GM21786 (cell line): ENCODE measurements at regions not wholly inside any gene's neighbourhood (a gene's known extent, or its start where the extent isn't known, plus 50 kb on each side); places are given as distances from the start of the nearest gene placed in this dataset.

ENCODE experiments used
- ATAC-seq: cut with Tn5 transposase; IDR thresholded peaks from one replicate; pipeline ENCODE4 v1.9.1; 2021; ENCODE audit not compliant: unreplicated experiment

DNA sequence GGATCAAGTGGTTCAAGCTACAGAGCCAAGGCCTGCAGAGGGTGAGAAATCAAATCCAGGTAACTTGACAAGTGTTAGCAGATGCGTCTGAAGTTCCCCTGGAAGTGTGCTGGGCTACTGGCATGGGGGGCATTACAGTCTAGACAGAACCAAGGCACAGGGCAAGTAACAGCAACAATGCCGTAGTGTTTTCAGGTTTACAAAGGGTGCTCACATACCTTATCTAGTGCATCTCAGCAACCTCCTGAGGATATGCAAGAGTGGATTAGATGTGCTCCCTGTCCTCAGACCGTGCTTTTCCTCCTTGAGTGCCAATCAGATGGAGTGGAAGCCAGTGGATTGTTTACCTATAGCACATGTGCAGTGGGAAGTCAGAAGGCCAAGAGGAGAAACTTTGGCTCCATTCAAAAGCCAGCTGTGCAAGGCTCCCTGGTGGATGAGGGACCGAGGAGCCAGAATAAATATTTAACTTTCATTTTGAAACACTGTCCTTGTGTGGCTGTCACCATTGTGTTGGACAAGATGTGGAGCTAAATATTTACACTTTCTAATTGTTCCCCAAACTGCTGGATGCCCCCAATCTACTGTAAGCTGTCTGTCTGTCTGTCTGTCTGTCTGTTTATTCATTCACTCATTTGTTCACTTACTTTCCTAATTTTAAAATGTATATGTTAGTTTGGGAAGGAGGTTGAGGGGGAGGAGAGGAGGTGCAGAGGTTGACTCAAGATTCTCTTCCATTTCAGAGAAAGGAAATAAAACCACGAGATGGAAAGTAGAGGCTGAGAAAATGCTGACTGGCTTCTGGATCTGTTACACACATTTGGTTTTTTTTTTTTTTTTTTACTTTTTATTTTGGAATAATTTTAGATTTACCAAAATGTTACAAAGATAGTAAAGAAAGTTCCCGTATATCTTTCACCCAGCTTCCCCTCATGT is 184.0 kb upstream of the PARP11 start:
- no peak for ATAC-seq

DNA sequence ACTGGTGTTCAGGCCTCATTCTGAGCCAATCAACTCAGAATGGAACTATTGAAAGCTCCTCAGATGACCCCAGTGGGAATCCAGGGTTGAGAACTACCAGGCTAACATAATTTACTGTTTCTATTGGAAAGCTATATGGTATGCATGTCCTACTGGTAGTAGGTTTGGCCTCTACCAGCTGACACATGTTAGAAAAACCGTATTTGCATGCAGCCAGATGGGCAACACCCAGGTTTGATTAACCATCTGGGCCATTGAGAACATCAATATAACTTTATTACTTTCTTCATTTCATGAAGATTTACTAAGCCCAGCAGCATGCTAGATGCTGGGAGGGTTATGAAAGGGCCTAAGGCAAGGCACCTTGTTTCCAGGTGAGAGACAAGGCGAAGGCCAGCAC is 181.4 kb upstream of the PARP11 start:
- no peak for ATAC-seq

DNA sequence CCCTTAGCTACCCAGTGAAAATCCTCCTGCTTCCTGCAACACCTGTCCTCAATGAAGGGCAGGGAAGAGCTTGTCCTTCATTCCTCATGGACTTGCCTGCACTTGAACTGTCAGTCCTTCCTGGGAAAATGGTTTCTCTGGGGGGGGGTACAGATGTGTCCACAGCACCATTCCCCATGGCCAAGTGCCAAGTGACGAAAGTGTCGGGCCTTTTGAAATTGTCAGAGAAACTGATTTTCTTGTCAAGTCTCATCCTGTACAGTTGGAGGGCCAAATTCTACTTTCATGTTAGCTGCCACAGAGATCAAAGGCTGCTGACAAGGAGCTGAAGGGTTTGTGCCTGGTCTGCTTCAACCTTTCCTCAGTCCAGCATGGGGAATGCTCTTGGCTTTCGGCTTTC is 179.5 kb upstream of the PARP11 start:
- ATAC-seq = no peak

DNA sequence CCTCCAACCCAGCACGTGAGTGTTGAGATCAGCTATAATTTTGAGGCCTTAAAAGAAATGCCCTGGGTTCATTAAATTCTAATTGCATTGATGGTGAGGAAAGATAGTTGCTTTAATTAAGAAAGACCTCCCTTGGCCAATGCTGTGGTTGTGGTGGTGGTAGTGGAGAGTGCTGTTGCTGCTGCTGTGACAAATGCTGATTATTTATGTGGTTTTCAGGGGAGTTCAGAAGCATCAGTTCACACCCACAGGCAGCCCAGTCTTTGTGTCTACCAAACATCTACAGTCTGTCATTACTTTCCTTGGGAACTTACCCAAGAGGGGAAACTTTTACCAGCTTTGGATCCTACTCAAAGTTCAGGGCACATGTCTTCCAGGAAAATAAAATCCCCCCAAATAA is 178.4 kb upstream of the PARP11 start:
- no peak for ATAC-seq

DNA sequence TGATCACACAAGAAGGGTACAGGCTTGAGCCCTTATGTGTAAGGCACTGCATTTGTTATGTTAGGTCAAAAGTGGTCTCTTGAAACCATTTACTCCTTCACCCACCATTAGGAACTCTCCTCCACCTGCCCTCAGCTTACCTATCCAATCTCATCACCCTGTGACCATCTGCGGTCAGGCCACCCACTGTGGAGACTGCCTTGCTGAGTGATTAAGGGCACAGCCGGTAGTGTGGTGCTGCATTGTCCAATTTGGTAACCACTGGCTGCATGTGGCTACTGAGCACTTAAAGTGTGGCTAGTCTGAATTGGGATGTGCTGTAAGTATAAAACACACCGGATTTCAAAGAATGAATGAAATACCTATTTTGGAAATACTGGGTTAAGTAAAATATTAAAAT is 177.1 kb upstream of the PARP11 start:
- no peak for ATAC-seq

DNA sequence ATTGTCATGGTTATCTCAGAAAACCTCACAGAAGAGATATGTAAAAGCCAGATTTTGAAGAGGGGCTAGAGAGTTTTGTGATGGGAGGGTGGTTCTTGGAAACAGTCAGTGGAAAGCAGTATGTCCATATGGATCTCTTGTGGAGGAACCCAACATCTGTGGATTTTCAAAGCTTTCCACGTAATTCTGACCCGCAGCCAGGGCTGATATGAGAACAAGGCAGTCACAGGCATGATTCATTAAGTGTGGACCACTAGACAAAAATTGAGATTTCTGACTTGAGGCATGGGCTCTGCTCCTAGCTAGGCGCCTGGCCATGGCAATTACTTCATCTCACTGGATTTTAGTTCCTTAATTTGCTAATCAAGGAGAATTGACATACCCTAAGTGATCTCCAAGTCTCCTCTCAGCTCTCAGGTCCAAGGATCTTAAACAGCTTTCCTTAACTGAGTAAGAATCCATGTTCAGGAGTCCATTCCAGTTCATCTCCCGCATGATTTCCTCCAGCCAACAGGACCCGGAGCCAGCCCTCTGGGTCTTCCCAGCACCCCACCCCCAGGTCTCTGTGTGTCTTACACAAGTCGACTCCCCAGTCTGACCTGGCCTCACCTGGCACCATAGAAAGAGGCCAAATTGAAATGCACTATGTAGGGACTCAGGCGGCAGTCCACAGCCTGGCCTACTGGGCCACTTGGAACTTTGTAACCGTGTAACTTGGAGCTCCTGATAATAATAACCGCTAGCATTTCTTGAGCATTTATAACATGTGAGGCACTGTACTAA is 176.3 kb upstream of the PARP11 start:
- ATAC-seq = no peak

DNA sequence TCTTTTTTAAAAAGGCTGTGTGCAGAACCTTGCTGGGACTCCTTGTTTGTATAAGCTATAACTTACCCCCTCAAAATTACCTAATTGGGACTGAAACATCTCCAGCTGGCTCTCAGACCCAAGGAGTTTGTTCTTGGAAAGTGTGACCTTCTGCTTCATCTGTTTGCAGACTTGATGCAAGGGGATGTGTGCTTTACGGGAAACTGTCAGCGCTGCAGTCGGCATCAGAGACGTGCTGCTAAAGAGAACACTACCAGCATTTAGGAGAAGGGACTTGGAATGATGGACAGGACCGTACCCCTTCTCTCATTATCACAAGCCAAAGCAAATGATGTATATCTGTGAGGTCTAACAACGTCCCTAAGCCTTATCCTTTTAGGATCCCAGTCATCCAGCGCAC is 174.2 kb upstream of the PARP11 start:
- no peak for ATAC-seq

DNA sequence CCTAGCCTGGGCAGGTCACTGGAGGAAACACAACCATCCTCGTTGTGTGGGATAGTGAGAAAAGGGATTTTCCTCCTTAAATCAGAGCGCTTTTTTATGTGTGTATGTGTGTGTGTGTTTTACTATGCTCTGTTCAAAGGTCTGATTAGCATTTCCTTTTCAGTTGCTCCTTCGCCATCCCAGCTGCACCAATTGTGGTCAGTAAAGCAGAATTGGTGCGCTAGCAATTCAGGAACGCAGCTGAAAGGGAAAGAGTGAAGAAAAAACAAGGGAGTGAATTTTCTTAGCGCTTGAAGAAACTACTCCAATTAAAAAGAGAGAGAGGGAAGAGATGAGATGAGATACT is 173.3 kb upstream of the PARP11 start:
- ATAC-seq = no peak

DNA sequence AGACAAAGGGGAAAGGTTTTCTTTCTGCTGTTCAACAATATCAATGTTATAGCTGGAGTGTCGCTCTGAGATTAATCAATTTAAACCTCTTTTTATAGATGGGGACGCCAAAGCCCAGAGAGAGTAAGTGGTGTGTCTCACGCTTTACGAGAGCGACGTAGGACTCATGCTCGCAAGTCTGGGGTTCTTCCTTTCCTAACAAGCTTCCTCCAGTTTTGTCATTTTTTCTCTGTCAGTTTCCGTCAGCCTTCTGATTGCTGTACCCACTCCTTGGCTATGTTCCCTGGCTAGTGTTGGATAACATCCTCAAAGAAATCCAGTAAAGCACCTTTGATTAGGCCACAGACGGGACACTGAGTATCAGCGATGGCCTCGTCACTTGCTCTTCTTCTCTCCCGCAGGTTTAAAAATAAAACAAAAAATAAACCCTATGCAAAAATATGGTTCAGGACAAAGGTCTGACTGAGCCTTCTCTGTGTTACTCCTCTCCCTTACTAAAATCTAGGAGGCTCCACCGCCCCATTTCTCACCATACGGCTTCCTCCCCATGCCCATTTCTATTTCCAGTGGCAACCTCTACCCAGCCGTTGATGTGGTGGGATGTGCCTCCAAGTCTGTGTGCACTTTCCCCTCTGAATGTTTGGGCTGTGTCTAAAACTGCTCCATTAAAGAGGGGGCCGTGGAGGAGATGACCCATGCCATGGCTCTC is 172.7 kb upstream of the PARP11 start:
- ATAC-seq = no peak

DNA sequence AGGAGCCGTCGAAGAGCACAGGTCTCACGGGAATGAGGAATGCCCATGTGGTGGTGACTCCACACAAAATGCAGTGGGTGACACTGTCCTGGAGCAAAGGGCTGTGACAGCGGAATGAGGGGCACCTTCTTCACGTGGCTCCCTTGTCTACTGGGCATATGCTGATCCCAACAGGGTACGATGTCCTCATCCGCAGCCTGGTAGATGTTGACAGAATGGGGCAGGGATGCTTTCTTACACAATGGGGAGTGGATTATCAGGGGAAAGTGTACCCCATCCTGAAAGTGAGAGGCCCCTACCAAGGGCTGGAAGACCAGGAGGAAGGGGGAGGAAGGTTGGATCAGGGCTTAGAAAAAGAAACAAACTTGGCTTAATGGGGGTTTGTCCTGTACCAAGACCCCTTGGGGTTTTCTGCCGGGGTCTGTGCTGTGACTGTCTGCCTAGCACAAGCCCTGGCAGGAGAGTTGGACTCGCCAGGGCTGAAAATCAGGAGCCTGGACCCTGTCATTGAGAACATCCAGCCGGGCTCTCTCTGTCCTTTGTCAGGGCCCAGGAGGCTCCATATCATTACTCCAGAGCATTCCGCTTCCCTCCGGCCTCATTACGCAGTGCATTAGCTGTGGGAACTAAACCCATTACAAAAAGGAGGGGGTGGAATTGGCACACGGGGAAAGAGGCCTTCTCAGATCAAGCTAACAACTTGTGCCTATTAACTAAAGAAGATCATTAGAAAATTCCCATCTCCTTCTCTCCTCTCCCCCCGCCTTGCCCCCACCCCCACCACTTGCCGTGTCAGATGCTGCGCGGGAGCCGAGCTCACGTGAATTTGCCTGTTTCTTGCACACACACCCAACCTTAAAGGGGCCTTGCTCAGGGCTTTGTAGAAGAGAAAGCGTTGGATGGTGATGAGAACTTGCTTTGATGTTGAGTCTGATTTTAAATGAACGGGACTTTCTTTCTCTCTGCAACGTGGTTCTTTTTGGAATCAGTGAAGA is 171.8 kb upstream of the PARP11 start:
- no peak for ATAC-seq

DNA sequence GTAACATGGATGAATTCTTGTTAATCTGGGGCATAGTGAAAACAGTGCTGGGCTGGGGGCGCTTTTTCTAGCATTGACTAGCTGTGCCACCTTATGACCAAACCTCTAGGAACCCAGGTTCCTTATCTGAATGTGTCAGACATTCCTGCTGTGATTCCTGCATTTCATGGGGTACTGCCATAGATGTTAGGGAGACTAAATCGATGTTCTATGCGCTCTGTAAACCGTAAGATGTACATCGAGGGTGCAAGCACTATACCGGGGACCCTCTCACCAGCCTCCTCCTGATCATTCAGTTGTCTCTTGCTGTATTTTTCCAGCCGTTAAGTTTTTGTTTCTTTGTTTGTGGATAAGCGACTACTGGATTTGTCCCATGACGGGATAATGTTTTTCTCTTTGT is 170.9 kb upstream of the PARP11 start:
- ATAC-seq = no peak

DNA sequence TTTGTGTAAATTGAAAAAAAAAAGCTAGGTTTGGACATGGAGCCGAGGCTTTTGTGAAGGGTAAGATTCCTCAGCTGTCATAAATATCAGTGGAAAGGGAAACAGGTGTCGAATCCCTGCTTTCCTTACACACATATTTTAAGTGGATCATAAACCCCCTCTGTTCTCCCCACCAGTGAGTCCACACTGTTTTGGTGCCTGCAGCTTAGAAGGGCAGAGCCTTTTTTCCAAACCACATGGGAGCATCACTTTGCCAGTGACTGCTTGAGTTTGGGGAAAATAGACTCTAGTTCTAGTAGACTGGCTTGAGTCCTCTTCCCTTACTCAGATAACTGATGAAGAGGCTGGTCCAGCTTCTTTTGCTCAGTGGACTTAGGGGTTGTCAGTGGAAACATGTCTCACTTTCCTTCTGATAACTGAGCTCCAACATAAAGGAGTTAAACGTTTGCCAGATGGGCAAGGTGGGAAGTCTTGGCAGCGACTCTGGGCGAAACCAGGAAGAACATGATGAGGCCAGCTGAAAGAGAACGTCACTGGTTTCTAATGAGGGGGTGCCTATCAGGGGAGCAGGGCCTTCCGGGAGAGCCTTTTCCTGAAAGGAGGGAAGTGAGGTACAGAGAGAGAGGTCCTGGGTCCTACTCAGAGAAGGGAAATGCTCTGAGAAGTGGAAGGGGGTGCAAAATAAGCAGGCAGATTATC is 168.1 kb upstream of the PARP11 start:
- ATAC-seq = no peak

DNA sequence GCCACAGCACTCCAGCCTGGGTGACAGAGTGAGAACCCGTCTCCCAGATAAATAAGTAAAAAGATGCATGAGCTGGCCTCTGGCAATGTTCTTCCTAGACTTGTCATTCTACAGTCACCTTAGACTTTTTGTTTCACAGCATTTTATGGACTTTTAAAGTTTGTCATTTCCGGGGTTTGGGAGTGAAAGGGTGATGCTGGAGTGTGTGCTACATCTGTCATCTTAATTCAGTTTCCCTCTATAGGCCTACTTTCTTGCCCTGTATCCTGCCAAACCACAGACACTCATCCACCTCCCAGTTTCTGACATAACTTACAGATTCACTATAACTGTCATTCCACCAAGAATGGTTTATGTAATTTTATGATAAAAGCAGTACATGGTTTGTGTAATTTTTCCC is 166.7 kb upstream of the PARP11 start:
- no peak for ATAC-seq

DNA sequence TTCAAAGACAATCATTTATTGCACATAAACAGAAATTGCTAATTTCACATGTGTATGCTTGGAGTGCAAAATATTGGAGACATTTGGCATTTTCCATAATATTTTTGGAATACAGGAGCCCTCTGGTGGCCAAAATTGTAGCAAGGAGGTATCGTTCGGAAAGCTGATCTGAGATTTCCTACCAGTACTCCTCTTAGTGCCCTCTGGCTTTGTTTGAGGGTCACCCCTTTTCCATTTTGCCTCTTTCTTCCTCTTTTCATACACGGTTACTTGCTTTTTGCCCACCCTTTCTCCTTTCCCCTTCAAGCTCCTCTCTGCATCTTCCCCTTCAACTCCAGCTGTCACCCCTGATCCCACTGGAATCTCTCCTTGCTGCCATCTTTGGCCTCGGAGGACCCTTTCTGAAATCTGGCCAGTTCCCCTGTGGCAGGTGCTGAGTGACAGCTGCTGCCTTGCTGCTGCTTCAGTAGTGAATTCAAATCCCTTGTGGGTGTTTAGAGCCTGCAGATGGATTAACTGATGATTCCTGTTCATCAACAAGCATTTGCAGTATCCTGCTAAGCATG is 164.6 kb upstream of the PARP11 start:
- ATAC-seq = no peak

DNA sequence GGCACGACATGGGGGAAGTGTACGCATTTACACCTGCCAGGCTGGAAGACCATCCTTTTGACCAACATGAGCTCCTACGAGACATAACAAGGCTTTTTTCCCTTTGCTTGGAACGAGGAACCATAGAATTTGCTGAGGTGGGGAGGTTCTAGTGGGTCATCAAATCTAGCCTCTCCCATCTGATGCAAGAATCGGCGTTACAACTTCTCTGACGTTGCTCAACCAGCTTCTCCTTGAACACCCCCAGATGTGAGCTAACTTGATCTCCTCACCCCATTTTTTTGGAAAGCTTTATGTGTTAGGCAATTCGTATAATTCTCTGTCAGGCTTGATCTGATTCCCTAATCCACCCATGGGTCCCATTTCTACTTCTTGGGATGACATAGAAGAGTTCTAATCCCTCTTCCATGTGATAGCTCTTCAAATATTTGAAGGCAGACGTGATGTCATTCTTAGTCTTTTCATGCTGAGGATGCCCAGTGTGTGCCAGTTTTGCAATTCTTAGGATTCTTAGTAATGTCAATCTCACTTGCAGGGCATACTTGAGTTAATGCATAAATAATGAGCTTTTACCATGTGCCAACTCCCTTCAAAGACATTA is 163.6 kb upstream of the PARP11 start:
- no peak for ATAC-seq

DNA sequence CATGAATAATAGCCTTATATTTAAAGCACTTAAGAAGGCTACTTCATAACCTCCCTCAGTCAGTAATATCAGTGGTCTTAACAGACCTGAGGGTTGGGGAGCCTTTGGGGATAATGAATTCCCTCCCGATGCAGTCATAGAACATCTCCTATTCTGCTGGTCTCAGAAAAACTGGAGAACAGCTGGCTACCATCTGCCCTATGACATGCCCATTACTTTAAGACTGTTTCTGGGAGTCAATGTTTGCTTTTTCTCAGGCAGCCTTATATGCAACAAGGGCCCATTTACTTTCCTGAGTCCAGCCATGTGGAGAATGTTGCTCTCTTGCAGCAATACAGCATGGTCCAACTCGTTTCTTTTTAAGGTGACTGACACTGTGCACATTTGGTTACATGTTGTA is 161.7 kb upstream of the PARP11 start:
- ATAC-seq = no peak

DNA sequence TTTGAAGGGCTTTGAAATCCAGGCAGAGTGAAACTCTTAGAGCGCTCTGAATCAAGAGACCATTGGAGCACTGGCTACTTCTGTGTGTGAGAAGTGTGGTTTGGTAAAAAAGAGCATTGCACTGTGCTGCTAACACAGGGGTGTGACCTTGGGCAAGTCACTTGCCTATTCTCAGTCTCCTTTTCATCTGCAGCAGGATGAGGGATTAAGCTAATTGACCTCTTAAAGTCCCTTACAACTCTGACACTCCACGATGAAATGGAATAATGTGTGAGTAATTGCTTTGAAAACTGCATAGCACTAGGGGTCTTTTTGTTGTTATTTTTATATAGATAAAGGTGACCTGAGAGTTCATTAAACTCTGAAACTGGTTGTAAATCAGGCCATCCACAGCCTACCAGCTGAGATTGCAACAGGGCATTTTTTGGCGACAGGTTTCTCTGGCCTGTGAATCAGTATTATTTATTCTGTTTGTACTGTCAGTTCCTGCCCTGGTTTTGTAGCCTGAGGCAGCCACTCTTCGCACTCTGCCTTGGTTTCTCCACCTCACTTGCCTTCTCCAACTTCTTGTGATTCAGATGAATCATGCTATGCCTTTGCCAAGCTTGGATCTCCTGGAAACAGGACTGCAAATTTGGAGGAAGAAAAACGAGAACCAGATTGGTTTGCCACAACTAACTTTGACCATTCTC is 159.9 kb upstream of the PARP11 start:
- no peak for ATAC-seq

DNA sequence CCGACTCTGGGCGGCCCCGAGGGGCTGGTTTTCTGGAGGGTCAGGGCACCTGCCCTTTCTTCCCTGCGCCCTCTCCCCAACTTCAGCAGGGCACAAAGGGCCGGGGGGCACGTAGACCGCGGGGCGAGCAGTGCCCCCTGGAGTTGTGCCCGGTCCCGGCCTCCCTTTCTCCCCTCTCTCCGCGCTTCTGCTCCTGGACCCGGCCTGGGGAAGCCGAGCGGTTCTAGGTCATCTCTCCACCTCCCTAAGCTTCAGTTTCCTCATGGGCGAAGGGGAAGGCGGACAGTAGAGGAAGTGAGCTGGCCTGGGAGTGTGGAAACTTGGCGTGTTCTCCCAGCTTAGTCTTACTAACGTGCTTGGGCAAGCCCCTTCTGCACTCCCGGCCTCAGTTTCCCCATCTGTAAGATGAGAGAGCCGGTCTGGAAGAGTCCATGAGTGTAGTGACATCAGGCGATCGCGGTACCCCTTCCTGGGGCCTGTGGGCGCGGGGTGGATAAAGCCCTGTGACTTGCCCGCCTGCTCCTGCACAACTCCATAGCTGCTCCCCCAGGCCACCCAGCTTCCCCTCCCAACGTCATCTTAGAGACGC is 158.6 kb upstream of the PARP11 start:
- no peak for ATAC-seq
